ENCODE measurements at regions not wholly inside any gene's neighbourhood (a gene's known extent, or its start where the extent isn't known, plus 50 kb on each side); places are given as distances from the start of the nearest gene placed in this dataset.

DNA sequence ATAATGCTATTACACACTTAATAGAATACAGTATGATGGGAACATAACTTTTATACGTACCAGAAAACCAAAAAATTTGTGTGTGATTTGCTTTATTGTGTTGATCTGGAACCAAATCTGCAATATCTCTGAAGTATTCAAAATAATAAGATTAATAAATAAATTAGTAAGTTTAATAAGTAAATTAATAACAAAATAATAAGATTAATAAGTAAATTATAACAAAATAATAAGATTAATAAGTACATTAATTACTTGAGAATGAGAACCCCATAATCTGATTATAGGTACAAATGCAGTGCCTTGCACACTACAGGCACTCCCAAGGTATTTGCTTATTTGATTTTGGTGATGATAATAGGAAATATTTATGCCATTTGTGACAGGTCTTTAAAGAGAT lies 267.4 kb downstream of the ZNF326 start:
- TF ChIP-seq TCF7L2 (IDR thresholded peaks at IDR 0.05; ENCODE audit: borderline replicate concordance, extremely low read depth, insufficient read depth, insufficient read length) (no peak), EZH2phosphoT487 (IDR thresholded peaks at IDR 0.05; ENCODE audit: borderline replicate concordance) (no peak), YY1 (IDR thresholded peaks at IDR 0.05; ENCODE audit: extremely low read depth, insufficient replicate concordance, low read depth, low read length) (no peak), ZNF274 (IDR thresholded peaks at IDR 0.05; ENCODE audit: low read depth, low read length) (no peak), POLR2A (IDR thresholded peaks at IDR 0.05; ENCODE audit: borderline replicate concordance, extremely low read depth, insufficient read depth, insufficient read length) (no peak), SP1 (IDR thresholded peaks at IDR 0.05; ENCODE audit: low read depth) (no peak), EZH2 (IDR thresholded peaks at IDR 0.05) (no peak), JUND (IDR thresholded peaks at IDR 0.05) (no peak), RAD21 (IDR thresholded peaks at IDR 0.05; ENCODE audit: low read depth) (no peak)
- TF ChIP-seq, protein P1, sequence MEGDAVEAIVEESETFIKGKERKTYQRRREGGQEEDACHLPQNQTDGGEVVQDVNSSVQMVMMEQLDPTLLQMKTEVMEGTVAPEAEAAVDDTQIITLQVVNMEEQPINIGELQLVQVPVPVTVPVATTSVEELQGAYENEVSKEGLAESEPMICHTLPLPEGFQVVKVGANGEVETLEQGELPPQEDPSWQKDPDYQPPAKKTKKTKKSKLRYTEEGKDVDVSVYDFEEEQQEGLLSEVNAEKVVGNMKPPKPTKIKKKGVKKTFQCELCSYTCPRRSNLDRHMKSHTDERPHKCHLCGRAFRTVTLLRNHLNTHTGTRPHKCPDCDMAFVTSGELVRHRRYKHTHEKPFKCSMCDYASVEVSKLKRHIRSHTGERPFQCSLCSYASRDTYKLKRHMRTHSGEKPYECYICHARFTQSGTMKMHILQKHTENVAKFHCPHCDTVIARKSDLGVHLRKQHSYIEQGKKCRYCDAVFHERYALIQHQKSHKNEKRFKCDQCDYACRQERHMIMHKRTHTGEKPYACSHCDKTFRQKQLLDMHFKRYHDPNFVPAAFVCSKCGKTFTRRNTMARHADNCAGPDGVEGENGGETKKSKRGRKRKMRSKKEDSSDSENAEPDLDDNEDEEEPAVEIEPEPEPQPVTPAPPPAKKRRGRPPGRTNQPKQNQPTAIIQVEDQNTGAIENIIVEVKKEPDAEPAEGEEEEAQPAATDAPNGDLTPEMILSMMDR (IDR thresholded peaks at IDR 0.05 in 2 of 3, conservative IDR thresholded peaks at IDR 0.05 in 1 of 3; ENCODE audit: borderline replicate concordance in 1 of 3, insufficient read depth in 1 of 3, low read depth in 2 of 3, low read length in 2 of 3), result no peak
